WTC11 (cell line): ENCODE measurements at regions not wholly inside any gene's neighbourhood (a gene's known extent, or its start where the extent isn't known, plus 50 kb on each side); places are given as distances from the start of the nearest gene placed in this dataset.

ENCODE experiments used
- ATAC-seq: fragments of 200-7000 bp; cut with Tn5 transposase; 2 replicates; pipeline ENCODE4 v1.10.0; 2021; ENCODE audit warnings: mild to moderate bottlenecking, moderate library complexity
- CTCF ChIA-PET: fragments of 300-600 bp; sonication (Branson Sonifier 250); formaldehyde crosslinking; loops from one replicate; lab custom pipeline; 2021; ENCODE audit warnings: antibody characterized with exemption; lab: Charles Lee
- POLR2A ChIA-PET: fragments of 350-600 bp; sonication (Branson Sonifier 250); formaldehyde crosslinking; loops from one replicate; lab custom pipeline; 2021; ENCODE audit warnings: antibody characterized with exemption; lab: Charles Lee
- DNase-seq: peaks from one replicate; pipeline ENCODE4 v3.0.0; 2021; ENCODE audit warnings: low spot score
- H3K27ac Mint-ChIP-seq: 2 replicates; pipeline ENCODE4 v1.8.0; 2021; ENCODE audit warnings: mixed read lengths
- H3K27me3 Mint-ChIP-seq: 2 replicates; pipeline ENCODE4 v1.8.0; 2021; ENCODE audit warnings: low read depth, mild to moderate bottlenecking, moderate library complexity, mixed read lengths
- H3K36me3 Mint-ChIP-seq: 2 replicates; pipeline ENCODE4 v1.8.0; 2021; ENCODE audit warnings: mixed read lengths
- H3K4me1 Mint-ChIP-seq: 2 replicates; pipeline ENCODE4 v1.8.0; 2022; ENCODE audit warnings: mixed read lengths
- H3K4me3 Mint-ChIP-seq: 2 replicates; pipeline ENCODE4 v1.8.0; 2021; ENCODE audit warnings: mild to moderate bottlenecking, moderate library complexity, mixed read lengths
- H3K9me3 Mint-ChIP-seq: 2 replicates; pipeline ENCODE4 v1.8.0; 2021; ENCODE audit warnings: mixed read lengths
- AFF4 ChIP-seq: sonication (generic); formaldehyde crosslinking; IDR thresholded peaks from 2 replicates; pipeline ENCODE4 v1.8.1; 2023; ENCODE audit warnings: mild to moderate bottlenecking, missing genetic modification reagents, borderline replicate concordance
- AR ChIP-seq: fragments of 250-450 bp; sonication (Bioruptor Pico); IDR thresholded peaks from 2 replicates; pipeline ENCODE4 v1.9.0; 2021; ENCODE audit warnings: mild to moderate bottlenecking
- ARID4B ChIP-seq: sonication (generic); formaldehyde crosslinking; IDR thresholded peaks from 2 replicates; pipeline ENCODE4 v1.8.0; 2023; ENCODE audit warnings: missing genetic modification reagents, mild to moderate bottlenecking, borderline replicate concordance
- ATF2 ChIP-seq: sonication (generic); formaldehyde crosslinking; IDR thresholded peaks from 2 replicates; pipeline ENCODE4 v1.8.1; 2022; ENCODE audit warnings: low read depth, missing genetic modification reagents, borderline replicate concordance
- CREM ChIP-seq: sonication (generic); formaldehyde crosslinking; IDR thresholded peaks from 2 replicates; pipeline ENCODE4 v1.8.1; 2022; ENCODE audit warnings: mild to moderate bottlenecking, missing genetic modification reagents, moderate library complexity
- EMX1 ChIP-seq: fragments of 250-450 bp; sonication (Bioruptor Pico); IDR thresholded peaks from 2 replicates; pipeline ENCODE4 v1.8.0; 2021; ENCODE audit warnings: mild to moderate bottlenecking
- IRF1 ChIP-seq: sonication (generic); formaldehyde crosslinking; IDR thresholded peaks from 2 replicates; pipeline ENCODE4 v1.8.0; 2023; ENCODE audit warnings: missing genetic modification reagents
- NR2C2 ChIP-seq: sonication (generic); formaldehyde crosslinking; IDR thresholded peaks from 2 replicates; pipeline ENCODE4 v1.8.0; 2022; ENCODE audit warnings: mild to moderate bottlenecking, missing genetic modification reagents
- PRDM15 ChIP-seq: sonication (generic); formaldehyde crosslinking; IDR thresholded peaks from 2 replicates; pipeline ENCODE4 v1.8.0; 2022; ENCODE audit warnings: missing genetic modification reagents
- RELA ChIP-seq: sonication (generic); formaldehyde crosslinking; IDR thresholded peaks from 2 replicates; pipeline ENCODE4 v1.8.1; 2022; ENCODE audit warnings: missing genetic modification reagents, mild to moderate bottlenecking, borderline replicate concordance
- SP1 ChIP-seq: sonication (generic); formaldehyde crosslinking; conservative IDR thresholded peaks from 2 replicates; pipeline ENCODE4 v1.8.1; 2022; ENCODE audit warnings: missing genetic modification reagents
- ZMAT4 ChIP-seq: fragments of 250-450 bp; sonication (Bioruptor Pico); IDR thresholded peaks from 2 replicates; pipeline ENCODE4 v1.9.0; 2021; ENCODE audit warnings: mild to moderate bottlenecking
- ZNF121 ChIP-seq: sonication (generic); formaldehyde crosslinking; IDR thresholded peaks from 2 replicates; pipeline ENCODE4 v1.8.0; 2023; ENCODE audit warnings: missing genetic modification reagents
- ZNF317 ChIP-seq: sonication (generic); formaldehyde crosslinking; IDR thresholded peaks from 2 replicates; pipeline ENCODE4 v1.8.1; 2023; ENCODE audit warnings: low read depth, mild to moderate bottlenecking, moderate library complexity, missing genetic modification reagents, borderline replicate concordance
- TF ChIP-seq, protein P1 (sequence below): sonication (generic); formaldehyde crosslinking; IDR thresholded peaks from 2 replicates; pipeline ENCODE4 v1.8.1; 2023; ENCODE audit warnings: mild to moderate bottlenecking, missing genetic modification reagents, moderate library complexity
- TF ChIP-seq, protein P2 (sequence below): sonication (generic); formaldehyde crosslinking; IDR thresholded peaks from 2 replicates; pipeline ENCODE4 v1.8.1; 2023; ENCODE audit warnings: mild to moderate bottlenecking, missing genetic modification reagents

GRCh38 chr13:43946281-43946680 is 66.6 kb downstream of the LACC1 start:
- POLR2A ChIA-PET = no interaction called here
- no peak for ATAC-seq
- no peaks in the 10 kb centered on the region; the same call in 1 of the 2 replicates for H3K27me3 Mint-ChIP-seq
- no peak for DNase-seq
- H3K36me3 Mint-ChIP-seq = peaks cover 6% of the 10 kb centered on the region
- CTCF ChIA-PET = no interaction called here
- H3K4me3 Mint-ChIP-seq = no peak overlapping the region
- H3K27ac Mint-ChIP-seq = no peak overlapping the region
- peaks cover 11% of the 10 kb centered on the region for H3K9me3 Mint-ChIP-seq
- H3K4me1 Mint-ChIP-seq = no peaks in the 10 kb centered on the region
- TF ChIP-seq, protein P1, sequence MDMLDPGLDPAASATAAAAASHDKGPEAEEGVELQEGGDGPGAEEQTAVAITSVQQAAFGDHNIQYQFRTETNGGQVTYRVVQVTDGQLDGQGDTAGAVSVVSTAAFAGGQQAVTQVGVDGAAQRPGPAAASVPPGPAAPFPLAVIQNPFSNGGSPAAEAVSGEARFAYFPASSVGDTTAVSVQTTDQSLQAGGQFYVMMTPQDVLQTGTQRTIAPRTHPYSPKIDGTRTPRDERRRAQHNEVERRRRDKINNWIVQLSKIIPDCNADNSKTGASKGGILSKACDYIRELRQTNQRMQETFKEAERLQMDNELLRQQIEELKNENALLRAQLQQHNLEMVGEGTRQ (CRISPR knock-in tag) = no peak
- no peak for TF ChIP-seq ARID4B (CRISPR knock-in tag)
- TF ChIP-seq AR (CRISPR knock-in tag) = no peak
- no peak for TF ChIP-seq SP1 (CRISPR knock-in tag)
- TF ChIP-seq NR2C2 = no peak
- TF ChIP-seq ATF2 (CRISPR knock-in tag) = no peak
- no peak for TF ChIP-seq RELA
- TF ChIP-seq, protein P2, sequence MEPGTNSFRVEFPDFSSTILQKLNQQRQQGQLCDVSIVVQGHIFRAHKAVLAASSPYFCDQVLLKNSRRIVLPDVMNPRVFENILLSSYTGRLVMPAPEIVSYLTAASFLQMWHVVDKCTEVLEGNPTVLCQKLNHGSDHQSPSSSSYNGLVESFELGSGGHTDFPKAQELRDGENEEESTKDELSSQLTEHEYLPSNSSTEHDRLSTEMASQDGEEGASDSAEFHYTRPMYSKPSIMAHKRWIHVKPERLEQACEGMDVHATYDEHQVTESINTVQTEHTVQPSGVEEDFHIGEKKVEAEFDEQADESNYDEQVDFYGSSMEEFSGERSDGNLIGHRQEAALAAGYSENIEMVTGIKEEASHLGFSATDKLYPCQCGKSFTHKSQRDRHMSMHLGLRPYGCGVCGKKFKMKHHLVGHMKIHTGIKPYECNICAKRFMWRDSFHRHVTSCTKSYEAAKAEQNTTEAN = no peak
- no peak for TF ChIP-seq CREM (CRISPR knock-in tag)
- TF ChIP-seq ZNF121 (CRISPR knock-in tag) = no peak
- no peak for TF ChIP-seq ZMAT4 (CRISPR knock-in tag)
- TF ChIP-seq ZNF317 (CRISPR knock-in tag) = no peak
- TF ChIP-seq AFF4 (CRISPR knock-in tag) = no peak
- TF ChIP-seq PRDM15 (CRISPR knock-in tag) = no peak
- no peak for TF ChIP-seq EMX1 (CRISPR knock-in tag)
- no peak for TF ChIP-seq IRF1 (CRISPR knock-in tag)
